ENCODE measurements at regions not wholly inside any gene's neighbourhood (a gene's known extent, or its start where the extent isn't known, plus 50 kb on each side); places are given as distances from the start of the nearest gene placed in this dataset.

DNA sequence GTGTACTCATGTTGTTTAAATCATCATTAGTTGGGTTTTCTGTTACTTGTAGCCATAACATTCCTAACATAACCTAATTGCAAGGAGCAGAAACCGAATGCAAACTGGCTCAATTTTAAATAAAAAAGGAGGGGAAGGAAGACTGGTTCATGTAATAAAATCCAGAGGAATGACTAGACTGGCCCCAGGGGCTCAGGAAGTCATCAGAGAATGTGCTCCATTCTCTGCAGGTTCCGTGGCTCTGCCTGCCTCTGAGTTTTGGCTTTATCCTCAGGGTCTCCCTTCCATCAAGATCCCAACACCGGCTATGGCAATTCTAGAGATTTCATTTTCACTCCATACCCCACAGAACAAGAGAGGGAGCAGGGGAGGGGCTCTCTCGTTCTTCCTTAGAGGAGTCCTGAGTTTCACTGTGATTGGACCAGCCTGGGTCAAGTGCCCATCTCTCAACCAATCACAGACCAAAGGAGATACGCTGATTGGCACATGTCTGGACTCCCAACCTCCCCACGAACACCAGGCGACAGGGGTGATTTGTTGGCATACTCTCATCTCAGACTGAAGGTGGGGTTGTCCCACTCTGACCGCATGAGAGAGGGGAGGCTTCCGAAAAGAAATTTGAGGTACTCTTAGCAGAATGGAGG is 64.8 kb downstream of the NPPC start:
- no peak for DNase-seq (ENCODE audit: low read depth, low spot score)
- Histone ChIP-seq H3K9me3 (ENCODE audit: control insufficient read depth, insufficient read depth, low read depth, low read length) (peaks cover 4% of the 10 kb centered on the region; the same call in 1 of the 2 replicates), H3K4me3 (ENCODE audit: low read depth in 2 of 2, low read length in 2 of 2) (no peak overlapping the region), H3K36me3 (ENCODE audit: control insufficient read depth, insufficient read depth, low read length) (no peaks in the 10 kb centered on the region), H3K27me3 (ENCODE audit: control insufficient read depth, insufficient read depth, low read length) (no peaks in the 10 kb centered on the region), H3K4me1 (ENCODE audit: control insufficient read depth, insufficient read depth, low read length) (no peaks in the 10 kb centered on the region), H3K27ac (ENCODE audit: low read length) (no peak overlapping the region)
- POLR2A ChIA-PET = no interaction called here
- no TSS peak for BruUV-seq (replicated peaks)
- in situ Hi-C loops (cut with HindIII; ENCODE audit: low pct_unique_long_range_greater_than_20kb, low sequenced_read_pairs) (no loop called here), intact Hi-C loops (cut with micrococcal nuclease; ENCODE audit: unreplicated experiment) (no loop called here)
- ATAC-seq = no peak
- TF ChIP-seq, protein P1, sequence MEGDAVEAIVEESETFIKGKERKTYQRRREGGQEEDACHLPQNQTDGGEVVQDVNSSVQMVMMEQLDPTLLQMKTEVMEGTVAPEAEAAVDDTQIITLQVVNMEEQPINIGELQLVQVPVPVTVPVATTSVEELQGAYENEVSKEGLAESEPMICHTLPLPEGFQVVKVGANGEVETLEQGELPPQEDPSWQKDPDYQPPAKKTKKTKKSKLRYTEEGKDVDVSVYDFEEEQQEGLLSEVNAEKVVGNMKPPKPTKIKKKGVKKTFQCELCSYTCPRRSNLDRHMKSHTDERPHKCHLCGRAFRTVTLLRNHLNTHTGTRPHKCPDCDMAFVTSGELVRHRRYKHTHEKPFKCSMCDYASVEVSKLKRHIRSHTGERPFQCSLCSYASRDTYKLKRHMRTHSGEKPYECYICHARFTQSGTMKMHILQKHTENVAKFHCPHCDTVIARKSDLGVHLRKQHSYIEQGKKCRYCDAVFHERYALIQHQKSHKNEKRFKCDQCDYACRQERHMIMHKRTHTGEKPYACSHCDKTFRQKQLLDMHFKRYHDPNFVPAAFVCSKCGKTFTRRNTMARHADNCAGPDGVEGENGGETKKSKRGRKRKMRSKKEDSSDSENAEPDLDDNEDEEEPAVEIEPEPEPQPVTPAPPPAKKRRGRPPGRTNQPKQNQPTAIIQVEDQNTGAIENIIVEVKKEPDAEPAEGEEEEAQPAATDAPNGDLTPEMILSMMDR (IDR thresholded peaks at IDR 0.05) = no peak
- TF ChIP-seq TCF7L2 (IDR thresholded peaks at IDR 0.05; ENCODE audit: low read depth, low read length) = no peak
- TF ChIP-seq REST (IDR thresholded peaks at IDR 0.05; ENCODE audit: insufficient read depth in 1 of 2, low read depth in 2 of 2, low read length in 1 of 2) = no peak
- no peak for TF ChIP-seq SIN3A (IDR thresholded peaks at IDR 0.05; ENCODE audit: borderline replicate concordance, insufficient read depth, low read depth, low read length)
- no peak for TF ChIP-seq POLR2AphosphoS5 (IDR thresholded peaks at IDR 0.05; ENCODE audit: low read depth, low read length)
- CTCF ChIA-PET = no interaction called here

Data from Panc1 (cell line).